MM.1S (cell line): ENCODE measurements at regions not wholly inside any gene's neighbourhood (a gene's known extent, or its start where the extent isn't known, plus 50 kb on each side); places are given as distances from the start of the nearest gene placed in this dataset.

Source experiments
- DNase-seq: peaks from one replicate; pipeline ENCODE4 v3.0.0-alpha.2; 2015
- H2AFZ ChIP-seq: fragments of 300-600 bp; sonication (generic); 2 replicates; pipeline ENCODE4 v1.6.0; 2016; ENCODE audit warnings: antibody characterized with exemption, low read length
- H3F3A ChIP-seq: fragments of 300-600 bp; sonication (generic); 2 replicates; pipeline ENCODE4 v1.6.1; 2016; ENCODE audit warnings: mild to moderate bottlenecking, antibody characterized with exemption, low read length, moderate library complexity, mixed read lengths; ENCODE audit not compliant: insufficient read depth
- H3K27ac ChIP-seq: fragments of 300-600 bp; sonication (generic); 2 replicates; pipeline ENCODE4 v1.5.1; 2016; ENCODE audit warnings: mild to moderate bottlenecking, low read length
- H3K27me3 ChIP-seq: fragments of 300-600 bp; sonication (generic); replicated peaks from 2 replicates; pipeline ENCODE4 v1.6.0; 2016; ENCODE audit warnings: low read length; ENCODE audit not compliant: insufficient read depth
- H3K36me3 ChIP-seq: fragments of 300-600 bp; sonication (generic); replicated peaks from 2 replicates; pipeline ENCODE4 v1.6.1; 2016; ENCODE audit warnings: mild to moderate bottlenecking, low read length, mixed read lengths; ENCODE audit not compliant: insufficient read depth
- H3K4me1 ChIP-seq: fragments of 300-600 bp; sonication (generic); 2 replicates; pipeline ENCODE4 v1.6.1; 2016; ENCODE audit warnings: low read length, mixed read lengths
- H3K4me2 ChIP-seq: fragments of 300-600 bp; sonication (generic); 2 replicates; pipeline ENCODE4 v1.6.0; 2016; ENCODE audit warnings: low read depth, low read length
- H3K4me3 ChIP-seq: fragments of 300-600 bp; sonication (generic); 2 replicates; pipeline ENCODE4 v1.5.1; 2016; ENCODE audit warnings: low read length, mixed read lengths
- H3K79me2 ChIP-seq: fragments of 300-600 bp; sonication (generic); 2 replicates; pipeline ENCODE4 v1.6.1; 2016; ENCODE audit warnings: mixed run types, low read length, mixed read lengths
- H3K9ac ChIP-seq: fragments of 300-600 bp; sonication (generic); 2 replicates; pipeline ENCODE4 v1.6.1; 2016; ENCODE audit warnings: low read length, mixed read lengths
- H3K9me2 ChIP-seq: fragments of 300-600 bp; sonication (generic); replicated peaks from 2 replicates; pipeline ENCODE4 v1.6.1; 2016; ENCODE audit warnings: mild to moderate bottlenecking, low read length, mixed read lengths; ENCODE audit not compliant: insufficient read depth
- H3K9me3 ChIP-seq: fragments of 300-600 bp; sonication (generic); replicated peaks from 2 replicates; pipeline ENCODE4 v1.6.1; 2016; ENCODE audit warnings: mild to moderate bottlenecking, low read length, mixed read lengths; ENCODE audit not compliant: insufficient read depth
- H4K20me1 ChIP-seq: fragments of 300-600 bp; sonication (generic); 2 replicates; pipeline ENCODE4 v1.6.1; 2016; ENCODE audit warnings: mild to moderate bottlenecking, low read length, moderate library complexity, mixed read lengths; ENCODE audit not compliant: insufficient read depth
- EZH2 ChIP-seq: fragments of 300-600 bp; sonication (generic); optimal IDR thresholded peaks from 2 replicates; pipeline ENCODE3; 2017; ENCODE audit warnings: low read depth, mild to moderate bottlenecking, antibody characterized with exemption, low read length, mixed read lengths
- EZH2phosphoT487 ChIP-seq: fragments of 300-600 bp; sonication (generic); IDR thresholded peaks from 2 replicates; pipeline ENCODE4 v1.6.1; 2018; ENCODE audit warnings: antibody characterized with exemption, low read length
- TF ChIP-seq, protein P1 (sequence below): fragments of 300-600 bp; sonication (generic); IDR thresholded peaks from 2 replicates; pipeline ENCODE4 v1.5.1; 2016; ENCODE audit warnings: antibody characterized with exemption, low read length, mixed read lengths

DNA sequence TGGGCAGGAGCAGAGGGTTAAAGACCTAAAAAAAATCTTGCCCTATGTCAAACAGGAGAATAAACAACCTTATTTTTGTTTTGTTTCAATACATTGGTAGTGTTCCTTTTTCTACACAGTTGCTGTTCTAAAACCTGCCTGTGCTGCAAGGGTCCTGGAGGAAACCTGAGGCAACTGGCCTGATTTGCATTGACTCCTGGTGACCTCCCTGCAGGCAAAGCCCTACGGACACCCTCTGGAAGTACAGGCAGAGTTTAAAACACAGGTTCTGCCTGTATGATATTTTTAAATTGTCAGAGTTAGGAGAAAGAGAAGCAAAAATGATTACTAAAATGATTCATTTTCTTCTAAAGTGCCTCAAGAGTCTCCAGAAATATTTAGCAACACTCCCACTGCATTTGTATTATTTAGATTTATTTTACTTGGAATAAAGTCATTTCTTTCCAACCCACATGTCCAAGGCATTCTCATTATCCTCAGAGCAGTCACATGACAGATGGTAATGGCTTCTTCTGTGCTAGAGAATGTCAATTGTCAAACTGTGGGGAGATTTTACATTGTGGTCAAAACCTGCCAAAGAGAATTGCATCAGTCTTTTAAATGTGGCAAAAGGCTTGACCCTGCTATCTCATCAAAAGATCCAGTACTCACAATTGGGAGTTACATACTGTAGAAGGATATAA is 559.6 kb downstream of the CETN3 start:
- Histone ChIP-seq H4K20me1 (no peaks in the 10 kb centered on the region), H3K27ac (no peak overlapping the region), H3K36me3 (no peaks in the 10 kb centered on the region), H3K9me3 (no peaks in the 10 kb centered on the region), H3K27me3 (no peaks in the 10 kb centered on the region), H3K4me2 (no peak overlapping the region), H3K79me2 (no peaks in the 10 kb centered on the region), H3K9ac (no peak overlapping the region), H3K4me1 (no peaks in the 10 kb centered on the region), H2AFZ (no peak overlapping the region), H3F3A (no peaks in the 10 kb centered on the region), H3K9me2 (no peaks in the 10 kb centered on the region), H3K4me3 (no peak overlapping the region)
- no peak for DNase-seq
- TF ChIP-seq EZH2phosphoT487: no peak
- TF ChIP-seq, protein P1, sequence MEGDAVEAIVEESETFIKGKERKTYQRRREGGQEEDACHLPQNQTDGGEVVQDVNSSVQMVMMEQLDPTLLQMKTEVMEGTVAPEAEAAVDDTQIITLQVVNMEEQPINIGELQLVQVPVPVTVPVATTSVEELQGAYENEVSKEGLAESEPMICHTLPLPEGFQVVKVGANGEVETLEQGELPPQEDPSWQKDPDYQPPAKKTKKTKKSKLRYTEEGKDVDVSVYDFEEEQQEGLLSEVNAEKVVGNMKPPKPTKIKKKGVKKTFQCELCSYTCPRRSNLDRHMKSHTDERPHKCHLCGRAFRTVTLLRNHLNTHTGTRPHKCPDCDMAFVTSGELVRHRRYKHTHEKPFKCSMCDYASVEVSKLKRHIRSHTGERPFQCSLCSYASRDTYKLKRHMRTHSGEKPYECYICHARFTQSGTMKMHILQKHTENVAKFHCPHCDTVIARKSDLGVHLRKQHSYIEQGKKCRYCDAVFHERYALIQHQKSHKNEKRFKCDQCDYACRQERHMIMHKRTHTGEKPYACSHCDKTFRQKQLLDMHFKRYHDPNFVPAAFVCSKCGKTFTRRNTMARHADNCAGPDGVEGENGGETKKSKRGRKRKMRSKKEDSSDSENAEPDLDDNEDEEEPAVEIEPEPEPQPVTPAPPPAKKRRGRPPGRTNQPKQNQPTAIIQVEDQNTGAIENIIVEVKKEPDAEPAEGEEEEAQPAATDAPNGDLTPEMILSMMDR: no peak
- TF ChIP-seq EZH2: no peak

DNA sequence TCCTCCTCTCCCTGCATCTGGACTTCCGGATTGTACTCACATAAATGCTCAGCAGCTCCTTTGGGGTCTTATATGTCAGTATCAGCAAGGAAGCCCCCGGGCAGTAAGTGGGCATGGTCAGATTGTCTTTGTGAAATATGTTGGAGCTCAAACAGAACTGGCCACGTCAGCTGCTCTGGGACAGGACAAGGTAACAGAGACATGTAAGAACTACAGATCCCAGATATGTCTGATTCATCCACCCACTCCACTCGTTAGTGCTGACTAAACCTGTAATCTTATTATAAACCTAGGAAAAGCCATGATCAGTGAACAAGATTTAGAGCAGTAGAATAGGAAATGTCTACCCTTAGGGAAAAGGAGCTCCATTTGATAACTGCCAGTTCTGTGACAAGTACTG is 561.8 kb downstream of the CETN3 start:
- Histone ChIP-seq H3K27me3 (no peaks in the 10 kb centered on the region), H2AFZ (no peak overlapping the region), H3K9me3 (no peaks in the 10 kb centered on the region), H3K4me2 (no peak overlapping the region), H3K79me2 (no peaks in the 10 kb centered on the region), H3K9me2 (no peaks in the 10 kb centered on the region), H3K4me1 (no peaks in the 10 kb centered on the region), H3K36me3 (no peaks in the 10 kb centered on the region), H3K27ac (no peak overlapping the region), H4K20me1 (no peaks in the 10 kb centered on the region), H3K4me3 (no peak overlapping the region), H3F3A (no peaks in the 10 kb centered on the region), H3K9ac (no peak overlapping the region)
- no peak for DNase-seq
- TF ChIP-seq EZH2phosphoT487 (no peak), EZH2 (no peak)
- TF ChIP-seq, protein P1: no peak

DNA sequence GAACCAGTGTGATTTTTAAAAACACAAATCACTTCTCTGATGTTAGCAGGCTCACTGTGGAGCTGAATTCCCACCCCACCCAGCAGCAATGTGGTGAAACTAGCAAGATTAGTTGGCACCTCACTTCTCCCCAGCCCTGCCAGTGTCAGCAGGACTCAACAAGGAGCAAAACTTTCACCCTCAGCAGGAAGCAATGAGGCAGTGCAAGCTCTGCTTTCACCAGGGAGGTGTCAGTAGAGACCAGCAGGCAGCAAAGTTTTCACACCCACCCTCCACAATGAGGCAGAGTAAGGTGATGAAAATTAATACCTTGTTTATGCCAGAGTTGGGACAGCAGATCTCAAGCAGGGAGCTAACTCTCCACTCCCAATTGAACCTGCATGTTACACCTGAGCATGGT is 565.0 kb downstream of the CETN3 start:
- Histone ChIP-seq H3K79me2 (no peaks in the 10 kb centered on the region), H3K9ac (no peak overlapping the region), H3K9me2 (no peaks in the 10 kb centered on the region), H4K20me1 (no peaks in the 10 kb centered on the region), H3K27me3 (no peaks in the 10 kb centered on the region), H3K36me3 (no peaks in the 10 kb centered on the region), H3K4me3 (no peak overlapping the region), H3K4me1 (no peaks in the 10 kb centered on the region), H3K27ac (no peak overlapping the region), H3K9me3 (no peaks in the 10 kb centered on the region), H3K4me2 (no peak overlapping the region), H2AFZ (no peak overlapping the region), H3F3A (no peaks in the 10 kb centered on the region)
- DNase-seq: no peak
- TF ChIP-seq, protein P1: no peak
- no peak for TF ChIP-seq EZH2
- TF ChIP-seq EZH2phosphoT487: no peak
